CD4-positive, CD25-positive, alpha-beta regulatory T cell (primary cell): ENCODE measurements at regions not wholly inside any gene's neighbourhood (a gene's known extent, or its start where the extent isn't known, plus 50 kb on each side); places are given as distances from the start of the nearest gene placed in this dataset.

Experiments
- ATAC-seq, 2 donors: fragments of 150-1000 bp; cut with Tn5 transposase; one replicate each; pipeline ENCODE4 v1.10.0; 2021; ENCODE audit warnings: low read depth in 2 of 2, moderate number of reproducible peaks in 2 of 2, moderate library complexity in 1 of 2
- DNase-seq, 3 donors: peaks; one replicate each; pipeline versions ENCODE4 v3.0.0 to v3.0.0-alpha.2; 2012 to 2022; ENCODE audit warnings: mixed read lengths in 1 of 3
- H3K27ac ChIP-seq: one replicate; pipeline ENCODE4 v1.7.0; 2013; ENCODE audit warnings: mild to moderate bottlenecking, low read length; ENCODE audit not compliant: insufficient read depth, poor library complexity, severe bottlenecking
- H3K27me3 ChIP-seq: one replicate; pipeline ENCODE4 v1.7.0; 2013; ENCODE audit warnings: low read length; ENCODE audit not compliant: control insufficient read depth, insufficient read depth
- H3K36me3 ChIP-seq: one replicate; pipeline ENCODE4 v1.7.0; 2013; ENCODE audit warnings: mild to moderate bottlenecking, low read length, moderate library complexity; ENCODE audit not compliant: control insufficient read depth, insufficient read depth
- H3K4me1 ChIP-seq: 2 replicates; pipeline ENCODE4 v1.7.0; 2013; ENCODE audit warnings: mild to moderate bottlenecking, low read length; ENCODE audit not compliant: insufficient read depth, control insufficient read depth, poor library complexity, severe bottlenecking
- H3K4me3 ChIP-seq: one replicate; pipeline ENCODE4 v1.7.0; 2013; ENCODE audit warnings: low read depth, mild to moderate bottlenecking, low read length, moderate library complexity
- H3K9me3 ChIP-seq, 2 experiments: 1 replicate in 1 of 2; 2 replicates in 1 of 2; pipeline ENCODE4 v1.7.0; 2013; ENCODE audit warnings: low read length in 2 of 2, mild to moderate bottlenecking in 1 of 2, moderate library complexity in 1 of 2; ENCODE audit not compliant: control insufficient read depth in 2 of 2
- H3K27ac Mint-ChIP-seq, 3 donors: one replicate each; pipeline ENCODE4 v1.8.0; 2020 to 2022; ENCODE audit warnings: mild to moderate bottlenecking in 3 of 3, mixed read lengths in 3 of 3, moderate library complexity in 2 of 3
- H3K27me3 Mint-ChIP-seq: one replicate; pipeline ENCODE4 v1.8.0; 2022; ENCODE audit warnings: mild to moderate bottlenecking, mixed read lengths
- H3K36me3 Mint-ChIP-seq: one replicate; pipeline ENCODE4 v1.8.0; 2020; ENCODE audit warnings: mixed read lengths
- H3K4me1 Mint-ChIP-seq, 4 donors: one replicate each; pipeline ENCODE4 v1.8.0; 2020 to 2022; ENCODE audit warnings: mixed read lengths in 4 of 4, mild to moderate bottlenecking in 1 of 4
- H3K4me3 Mint-ChIP-seq, 4 donors: one replicate each; pipeline ENCODE4 v1.8.0; 2020 to 2022; ENCODE audit warnings: mild to moderate bottlenecking in 4 of 4, mixed read lengths in 4 of 4, moderate library complexity in 3 of 4
- H3K9me3 Mint-ChIP-seq, 7 donors: one replicate each; pipeline ENCODE4 v1.8.0; 2020 to 2022; ENCODE audit warnings: mixed read lengths in 7 of 7, mild to moderate bottlenecking in 3 of 7, moderate library complexity in 2 of 7

GRCh38 chr14:100988956-100989355 lies 85.4 kb upstream of the RTL1 start:
- Mint-ChIP-seq H3K27ac (no peak overlapping the region), H3K9me3 (no peaks in the 10 kb centered on the region), H3K4me3 (no peak overlapping the region), H3K36me3 (no peaks in the 10 kb centered on the region), H3K27me3 (no peaks in the 10 kb centered on the region), H3K4me1 (no peaks in the 10 kb centered on the region)
- Histone ChIP-seq H3K4me3 (no peak overlapping the region), H3K36me3 (no peaks in the 10 kb centered on the region), H3K9me3 (no peaks in the 10 kb centered on the region), H3K27ac (no peak overlapping the region), H3K4me1 (no peaks in the 10 kb centered on the region), H3K27me3 (no peaks in the 10 kb centered on the region)
- ATAC-seq: no peak
- no peak for DNase-seq

- no peaks in the 10 kb centered on the region for H3K4me1 Mint-ChIP-seq
- H3K36me3 Mint-ChIP-seq: no peaks in the 10 kb centered on the region
- Histone ChIP-seq H3K27me3 (no peaks in the 10 kb centered on the region), H3K36me3 (no peaks in the 10 kb centered on the region), H3K9me3 (no peaks in the 10 kb centered on the region), H3K4me1 (no peaks in the 10 kb centered on the region), H3K27ac (no peak overlapping the region), H3K4me3 (no peak overlapping the region)
- H3K27me3 Mint-ChIP-seq: peaks cover 3% of the 10 kb centered on the region
- H3K9me3 Mint-ChIP-seq: no peaks in the 10 kb centered on the region
- no peak for DNase-seq
- H3K4me3 Mint-ChIP-seq: no peak overlapping the region
- ATAC-seq: no peak
- H3K27ac Mint-ChIP-seq: no peak overlapping the region
Observed at GRCh38 chr14:100989924-100990323, 86.4 kb upstream of the RTL1 start.

- ATAC-seq (no peak), DNase-seq (no peak)
- no peak overlapping the region for H3K4me3 ChIP-seq
- H3K27ac ChIP-seq: no peak overlapping the region
- H3K4me1 ChIP-seq: no peaks in the 10 kb centered on the region
- H3K27me3 ChIP-seq: no peaks in the 10 kb centered on the region
- Mint-ChIP-seq H3K4me1 (no peaks in the 10 kb centered on the region), H3K27me3 (peaks cover 22% of the 10 kb centered on the region), H3K36me3 (no peaks in the 10 kb centered on the region), H3K27ac (no peak overlapping the region), H3K9me3 (peaks cover 0 to 3% (median 0%) of the 10 kb centered on the region in 7 donors), H3K4me3 (no peak overlapping the region)
- H3K36me3 ChIP-seq: no peaks in the 10 kb centered on the region
- H3K9me3 ChIP-seq: no peaks in the 10 kb centered on the region
Observed at GRCh38 chr14:100994082-100994481, 90.6 kb upstream of the RTL1 start.

- no peak for DNase-seq
- Mint-ChIP-seq H3K27ac (no peak overlapping the region), H3K4me1 (no peaks in the 10 kb centered on the region), H3K9me3 (peaks cover 0 to 3% (median 0%) of the 10 kb centered on the region in 7 donors), H3K4me3 (no peak overlapping the region), H3K36me3 (no peaks in the 10 kb centered on the region), H3K27me3 (peaks cover 22% of the 10 kb centered on the region)
- Histone ChIP-seq H3K27ac (no peak overlapping the region), H3K4me3 (no peak overlapping the region), H3K9me3 (no peaks in the 10 kb centered on the region), H3K4me1 (no peaks in the 10 kb centered on the region), H3K36me3 (no peaks in the 10 kb centered on the region), H3K27me3 (no peaks in the 10 kb centered on the region)
- no peak for ATAC-seq
Observed at GRCh38 chr14:100994756-100995330, 91.3 kb upstream of the RTL1 start.

- ATAC-seq: no peak
- DNase-seq: no peak
- H3K27me3 Mint-ChIP-seq: peaks cover 29% of the 10 kb centered on the region
Observed at GRCh38 chr14:101000711-101001250, 97.3 kb upstream of the RTL1 start.

GRCh38 chr14:101001311-101002069 lies 98.0 kb upstream of the RTL1 start:
- no peak overlapping the region for H3K27ac Mint-ChIP-seq
- H3K27me3 ChIP-seq: peaks cover 4% of the 10 kb centered on the region
- DNase-seq (no peak), ATAC-seq (no peak)
- peaks cover 29% of the 10 kb centered on the region for H3K27me3 Mint-ChIP-seq
- H3K36me3 Mint-ChIP-seq: no peaks in the 10 kb centered on the region
- no peak overlapping the region for H3K4me3 ChIP-seq
- no peaks in the 10 kb centered on the region for H3K9me3 ChIP-seq
- no peaks in the 10 kb centered on the region for H3K4me1 ChIP-seq
- no peak overlapping the region for H3K4me3 Mint-ChIP-seq
- peaks cover 0 to 3% (median 0%) of the 10 kb centered on the region in 4 donors for H3K4me1 Mint-ChIP-seq
- H3K27ac ChIP-seq: no peak overlapping the region
- H3K9me3 Mint-ChIP-seq: peaks cover 0 to 6% (median 0%) of the 10 kb centered on the region in 7 donors
- H3K36me3 ChIP-seq: no peaks in the 10 kb centered on the region

More at GRCh38 chr14:101000711-101001250, 97.3 kb upstream of the RTL1 start:
- Mint-ChIP-seq H3K9me3 (peaks cover 0 to 6% (median 0%) of the 10 kb centered on the region in 7 donors), H3K4me3 (no peak overlapping the region), H3K27ac (no peak overlapping the region), H3K4me1 (no peaks in the 10 kb centered on the region), H3K36me3 (no peaks in the 10 kb centered on the region)
- Histone ChIP-seq H3K4me1 (no peaks in the 10 kb centered on the region), H3K27me3 (peaks cover 4% of the 10 kb centered on the region), H3K4me3 (no peak overlapping the region), H3K9me3 (no peaks in the 10 kb centered on the region), H3K36me3 (no peaks in the 10 kb centered on the region), H3K27ac (no peak overlapping the region)

GRCh38 chr14:101002738-101003137 lies 99.2 kb upstream of the RTL1 start:
- Histone ChIP-seq H3K36me3 (no peaks in the 10 kb centered on the region), H3K9me3 (no peaks in the 10 kb centered on the region), H3K27ac (no peak overlapping the region), H3K4me3 (no peak overlapping the region), H3K4me1 (no peaks in the 10 kb centered on the region), H3K27me3 (peaks cover 4% of the 10 kb centered on the region)
- no peak overlapping the region for H3K27ac Mint-ChIP-seq
- no peaks in the 10 kb centered on the region for H3K36me3 Mint-ChIP-seq
- ATAC-seq (no peak), DNase-seq (no peak)
- peaks cover 0 to 3% (median 0%) of the 10 kb centered on the region in 4 donors for H3K4me1 Mint-ChIP-seq
- peaks cover 0 to 6% (median 0%) of the 10 kb centered on the region in 7 donors for H3K9me3 Mint-ChIP-seq
- H3K27me3 Mint-ChIP-seq: peaks cover 21% of the 10 kb centered on the region
- H3K4me3 Mint-ChIP-seq: no peak overlapping the region
